Keratinocyte (primary cell): ENCODE measurements at regions not wholly inside any gene's neighbourhood (a gene's known extent, or its start where the extent isn't known, plus 50 kb on each side); places are given as distances from the start of the nearest gene placed in this dataset.

ENCODE experiments used
- DNase-seq: peaks from one replicate; pipeline ENCODE4 v3.0.0-alpha.2; 2011; ENCODE audit warnings: low read depth, missing footprints, low spot score
- FAIRE-seq: peaks from 2 replicates; lab custom pipeline; 2011; peaks lifted over from hg19 to GRCh38; lab: Jason Lieb, UNC
- H2AFZ ChIP-seq: 2 replicates; pipeline ENCODE4 v1.6.0; 2012; ENCODE audit warnings: low read length, control low read depth, inconsistent platforms; ENCODE audit not compliant: control insufficient read depth
- H3K27ac ChIP-seq: 2 replicates; pipeline ENCODE4 v1.5.1; 2011; ENCODE audit warnings: low read length; ENCODE audit not compliant: control insufficient read depth, insufficient read depth
- H3K27me3 ChIP-seq: 3 replicates; pipeline ENCODE4 v1.6.0; 2011; ENCODE audit warnings: low read length; ENCODE audit not compliant: control insufficient read depth, insufficient read depth; ENCODE audit errors: extremely low read depth
- H3K36me3 ChIP-seq, 2 experiments: 2 replicates in 1 of 2; 3 replicates in 1 of 2; pipeline ENCODE4 v1.5.1; 2011; ENCODE audit warnings: low read length in 2 of 2, mild to moderate bottlenecking in 1 of 2; ENCODE audit not compliant: control insufficient read depth in 2 of 2, insufficient read depth in 2 of 2; ENCODE audit errors: extremely low read depth in 1 of 2
- H3K4me1 ChIP-seq: 3 replicates; pipeline ENCODE4 v1.5.1; 2011; ENCODE audit warnings: low read length; ENCODE audit not compliant: control insufficient read depth, insufficient read depth; ENCODE audit errors: extremely low read depth
- H3K4me2 ChIP-seq: 3 replicates; pipeline ENCODE4 v1.6.0; 2011; ENCODE audit warnings: low read depth, low read length; ENCODE audit not compliant: control insufficient read depth, insufficient read depth; ENCODE audit errors: extremely low read depth
- H3K4me3 ChIP-seq, 3 experiments: fragments of 200-600 bp in 1 of 3; sonication (generic) in 1 of 3; 2 replicates in 2 of 3; 3 replicates in 1 of 3; pipeline ENCODE4 v1.5.1; 2011 to 2016; ENCODE audit warnings: low read length in 3 of 3, mild to moderate bottlenecking in 3 of 3, control low read depth in 2 of 3, inconsistent platforms in 1 of 3, low read depth in 1 of 3, mixed read lengths in 1 of 3, mixed run types in 1 of 3, moderate library complexity in 1 of 3; ENCODE audit not compliant: control insufficient read depth in 2 of 3, insufficient read depth in 2 of 3; ENCODE audit errors: extremely low read depth in 1 of 3
- H3K79me2 ChIP-seq: 2 replicates; pipeline ENCODE4 v1.6.0; 2012; ENCODE audit warnings: low read length; ENCODE audit not compliant: control insufficient read depth, insufficient read depth
- H3K9ac ChIP-seq: 3 replicates; pipeline ENCODE4 v1.6.0; 2011; ENCODE audit warnings: low read length; ENCODE audit not compliant: control insufficient read depth, insufficient read depth; ENCODE audit errors: extremely low read depth
- H3K9me1 ChIP-seq: 3 replicates; pipeline ENCODE4 v1.6.0; 2011; ENCODE audit warnings: low read length; ENCODE audit not compliant: control insufficient read depth, insufficient read depth; ENCODE audit errors: extremely low read depth
- H3K9me3 ChIP-seq: 2 replicates; pipeline ENCODE4 v1.5.1; 2012; ENCODE audit warnings: low read depth, low read length; ENCODE audit not compliant: control insufficient read depth
- H4K20me1 ChIP-seq: 3 replicates; pipeline ENCODE4 v1.6.0; 2011; ENCODE audit warnings: low read length; ENCODE audit not compliant: control insufficient read depth, insufficient read depth; ENCODE audit errors: extremely low read depth
- CTCF ChIP-seq, 3 experiments: IDR thresholded peaks in 1 of 3; conservative IDR thresholded peaks in 1 of 3; optimal IDR thresholded peaks in 1 of 3; 2 replicates in 2 of 3; 3 replicates in 1 of 3; pipeline versions ENCODE3 to v1.5.1; 2011; ENCODE audit warnings: low read length in 3 of 3, mild to moderate bottlenecking in 3 of 3, moderate library complexity in 2 of 3, control low read depth in 1 of 3, inconsistent platforms in 1 of 3; ENCODE audit not compliant: insufficient read depth in 2 of 3; ENCODE audit errors: extremely low read depth in 1 of 3
- EZH2 ChIP-seq: IDR thresholded peaks from one replicate; pipeline ENCODE4 v1.6.1; 2012; ENCODE audit warnings: inconsistent platforms, mild to moderate bottlenecking, low read length, moderate library complexity
- dilution Hi-C: fragments of 300-500 bp; cut with MboI; formaldehyde crosslinking; loops from one replicate; pipeline ENCODE4 v1.7.0; 2020; ENCODE audit warnings: low sequenced_read_pairs; ENCODE audit not compliant: extremely low pct_ligation_motif_present
- small RNA-seq, 3 experiments: library from RNA; depleted of rRNA; stranded (forward); fragments of <200 nt; gene quantifications; one replicate each; pipeline ENCODE3, GENCODE V24; 2012; ENCODE audit warnings: low read depth in 3 of 3, low replicate concordance in 1 of 3; ENCODE audit not compliant: insufficient read length in 3 of 3

GRCh38 chr4:72627723-72628122 is 58.7 kb upstream of the ADAMTS3 start:
- Histone ChIP-seq H3K27ac (no peak overlapping the region), H3K4me2 (no peak overlapping the region), H3K9me3 (no peaks in the 10 kb centered on the region), H3K9me1 (no peaks in the 10 kb centered on the region), H3K79me2 (no peaks in the 10 kb centered on the region), H3K4me1 (peaks cover 5% of the 10 kb centered on the region), H2AFZ (no peak overlapping the region), H3K36me3 (no peaks in the 10 kb centered on the region), H4K20me1 (no peaks in the 10 kb centered on the region), H3K4me3 (no peak overlapping the region), H3K27me3 (peaks cover 20% of the 10 kb centered on the region), H3K9ac (no peak overlapping the region)
- dilution Hi-C loops = no loop called here
- no peak for FAIRE-seq
- no peak for TF ChIP-seq CTCF (optimal IDR thresholded peaks at IDR 0.05 in 1 of 3, IDR thresholded peaks at IDR 0.05 in 1 of 3, conservative IDR thresholded peaks at IDR 0.05 in 1 of 3; ENCODE audit: extremely low read depth in 1 of 3, insufficient read depth in 2 of 3, low read length in 3 of 3)
- no peak for TF ChIP-seq EZH2
- DNase-seq = no peak

Small RNA genes in the stretch of these regions (small RNA-seq; reads per million reads assigned to genes)
- gene RNU4ATAC9P = 0 reads per million in 3 experiments
